GM12872 (cell line): ENCODE measurements at regions not wholly inside any gene's neighbourhood (a gene's known extent, or its start where the extent isn't known, plus 50 kb on each side); places are given as distances from the start of the nearest gene placed in this dataset.

Experiments
- TF ChIP-seq, protein P1 (sequence below): IDR thresholded peaks from 3 replicates; pipeline ENCODE4 v1.5.1; 2011; ENCODE audit warnings: low read depth, mild to moderate bottlenecking, low read length, moderate library complexity; ENCODE audit not compliant: insufficient read depth

DNA sequence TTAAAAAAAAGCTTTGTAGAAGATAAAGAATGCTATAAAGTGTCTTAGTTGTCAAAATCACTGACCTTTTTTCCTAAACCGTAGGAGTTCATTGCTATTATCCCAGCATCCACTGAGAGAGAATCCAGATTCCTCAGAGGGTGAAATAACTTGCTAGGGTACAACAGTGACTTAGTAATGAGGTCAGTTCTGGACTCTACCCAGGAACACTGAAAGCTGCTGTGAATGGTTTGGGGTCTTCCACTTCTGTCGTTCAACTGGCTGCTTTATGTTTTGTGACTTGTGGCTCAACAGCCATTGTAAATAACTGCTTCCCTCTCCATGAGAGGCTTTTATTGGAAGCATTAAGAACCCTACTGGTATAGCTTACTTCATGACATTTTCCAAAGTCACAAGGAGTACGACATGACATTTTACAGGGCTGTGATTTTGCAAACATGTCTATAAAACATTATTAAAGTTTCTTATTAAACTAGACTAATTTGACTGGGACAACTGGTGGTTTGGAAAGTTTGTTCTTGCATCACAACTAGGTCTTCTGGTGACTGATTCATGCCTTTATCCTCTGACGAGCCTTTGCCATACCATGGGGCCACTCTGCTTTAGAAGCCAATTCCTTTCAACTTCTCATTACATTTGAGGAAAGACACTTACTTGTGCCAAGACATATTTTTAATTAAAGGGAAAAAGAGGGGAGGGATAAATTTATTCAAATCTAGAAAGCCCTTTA lies 92.2 kb upstream of the CDH11 start:
- TF ChIP-seq, protein P1, sequence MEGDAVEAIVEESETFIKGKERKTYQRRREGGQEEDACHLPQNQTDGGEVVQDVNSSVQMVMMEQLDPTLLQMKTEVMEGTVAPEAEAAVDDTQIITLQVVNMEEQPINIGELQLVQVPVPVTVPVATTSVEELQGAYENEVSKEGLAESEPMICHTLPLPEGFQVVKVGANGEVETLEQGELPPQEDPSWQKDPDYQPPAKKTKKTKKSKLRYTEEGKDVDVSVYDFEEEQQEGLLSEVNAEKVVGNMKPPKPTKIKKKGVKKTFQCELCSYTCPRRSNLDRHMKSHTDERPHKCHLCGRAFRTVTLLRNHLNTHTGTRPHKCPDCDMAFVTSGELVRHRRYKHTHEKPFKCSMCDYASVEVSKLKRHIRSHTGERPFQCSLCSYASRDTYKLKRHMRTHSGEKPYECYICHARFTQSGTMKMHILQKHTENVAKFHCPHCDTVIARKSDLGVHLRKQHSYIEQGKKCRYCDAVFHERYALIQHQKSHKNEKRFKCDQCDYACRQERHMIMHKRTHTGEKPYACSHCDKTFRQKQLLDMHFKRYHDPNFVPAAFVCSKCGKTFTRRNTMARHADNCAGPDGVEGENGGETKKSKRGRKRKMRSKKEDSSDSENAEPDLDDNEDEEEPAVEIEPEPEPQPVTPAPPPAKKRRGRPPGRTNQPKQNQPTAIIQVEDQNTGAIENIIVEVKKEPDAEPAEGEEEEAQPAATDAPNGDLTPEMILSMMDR, result no peak

DNA sequence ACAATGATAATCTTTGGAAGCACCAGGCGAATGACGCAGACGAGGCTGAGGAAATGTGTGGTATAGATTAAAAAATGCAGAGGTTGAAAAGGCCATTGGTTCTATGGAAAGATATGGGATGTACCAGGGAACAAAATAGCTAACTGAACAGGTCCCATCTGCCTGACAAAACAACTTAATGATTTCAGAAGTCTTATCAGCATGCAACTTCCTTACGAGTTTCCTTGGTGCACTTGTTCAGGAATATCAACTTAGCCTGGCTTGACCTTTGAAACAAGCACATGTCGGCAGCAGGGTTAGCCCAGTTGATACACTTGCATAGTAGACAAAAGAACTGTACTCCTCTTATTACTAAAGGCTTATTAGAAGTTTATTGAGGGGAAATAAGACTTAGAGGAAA lies 90.9 kb upstream of the CDH11 start:
- TF ChIP-seq, protein P1, result no peak

DNA sequence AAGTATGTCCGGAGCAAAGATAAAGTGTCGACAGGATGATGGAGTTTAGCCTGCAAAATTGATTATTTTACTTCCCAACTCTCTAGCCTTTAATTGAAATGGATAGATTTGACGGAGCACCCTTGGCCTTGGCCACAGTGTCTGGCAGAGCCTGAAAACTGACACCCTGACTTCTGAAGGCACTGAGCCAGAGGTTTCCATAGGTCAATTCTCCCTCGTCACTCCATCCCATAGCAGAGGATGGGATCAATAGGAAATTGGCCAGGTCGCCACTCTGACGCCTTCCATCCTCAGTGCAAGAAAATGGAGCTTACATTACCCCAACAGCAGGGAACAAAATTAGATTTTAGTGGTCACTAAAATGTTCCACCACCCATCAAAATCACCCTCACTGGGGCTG lies 90.4 kb upstream of the CDH11 start:
- TF ChIP-seq, protein P1, result no peak

DNA sequence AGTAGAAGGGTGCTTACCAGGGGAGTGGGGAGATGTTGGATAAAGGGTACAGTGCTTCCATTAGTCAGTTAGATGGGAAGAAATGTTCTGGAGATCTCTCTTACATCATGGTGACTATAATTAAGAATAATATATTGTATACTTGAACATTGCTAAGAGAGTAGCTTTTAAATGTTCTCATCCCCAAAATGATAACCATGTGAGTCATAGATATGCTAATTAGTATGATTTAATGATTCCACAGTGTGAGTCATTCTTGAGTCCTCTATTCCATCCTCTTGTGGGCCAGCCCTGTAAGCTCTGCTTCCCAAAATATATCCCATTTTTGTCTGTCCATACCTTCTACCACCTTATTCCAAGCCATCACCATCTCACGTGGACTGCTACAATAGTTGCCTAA lies 80.6 kb upstream of the CDH11 start:
- TF ChIP-seq, protein P1, result no peak

DNA sequence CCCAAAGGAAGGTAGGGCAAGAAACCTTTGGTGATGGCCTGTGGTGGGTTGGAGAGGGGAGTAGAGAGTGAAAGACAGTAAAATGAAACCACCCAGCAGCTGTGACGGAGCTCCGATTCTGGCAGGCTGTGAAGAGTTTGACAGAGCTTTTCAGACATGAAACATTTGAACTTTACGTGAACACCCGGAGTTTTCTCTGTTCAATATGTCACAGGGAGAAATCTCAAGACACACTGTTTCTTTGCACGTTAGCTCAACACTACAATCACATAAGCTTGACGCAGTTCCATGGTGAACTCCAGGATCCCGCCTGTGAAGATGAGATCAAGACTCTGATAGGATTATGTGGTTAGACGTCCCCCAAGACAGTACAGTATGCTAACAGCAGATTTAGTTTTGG lies 79.6 kb upstream of the CDH11 start:
- TF ChIP-seq, protein P1, result no peak

DNA sequence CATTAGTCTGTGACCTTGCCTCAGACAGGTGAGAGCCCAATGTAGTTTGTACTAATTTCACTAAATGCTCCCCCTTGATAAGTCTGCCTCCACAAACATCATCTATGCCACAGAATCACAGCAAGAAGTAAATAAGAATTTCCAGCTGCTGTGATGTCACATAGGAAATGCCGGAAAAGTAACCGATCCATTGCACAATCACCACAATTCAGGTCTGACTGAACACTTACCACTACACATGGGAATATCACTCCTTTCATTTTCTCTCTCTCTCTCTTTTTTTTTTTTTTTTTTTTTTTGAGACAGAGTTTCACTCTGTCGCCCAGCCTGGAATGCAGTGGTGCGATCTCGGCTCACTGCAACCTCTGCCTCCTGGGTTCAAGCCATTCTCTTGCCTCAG lies 79.0 kb upstream of the CDH11 start:
- TF ChIP-seq, protein P1, result no peak

DNA sequence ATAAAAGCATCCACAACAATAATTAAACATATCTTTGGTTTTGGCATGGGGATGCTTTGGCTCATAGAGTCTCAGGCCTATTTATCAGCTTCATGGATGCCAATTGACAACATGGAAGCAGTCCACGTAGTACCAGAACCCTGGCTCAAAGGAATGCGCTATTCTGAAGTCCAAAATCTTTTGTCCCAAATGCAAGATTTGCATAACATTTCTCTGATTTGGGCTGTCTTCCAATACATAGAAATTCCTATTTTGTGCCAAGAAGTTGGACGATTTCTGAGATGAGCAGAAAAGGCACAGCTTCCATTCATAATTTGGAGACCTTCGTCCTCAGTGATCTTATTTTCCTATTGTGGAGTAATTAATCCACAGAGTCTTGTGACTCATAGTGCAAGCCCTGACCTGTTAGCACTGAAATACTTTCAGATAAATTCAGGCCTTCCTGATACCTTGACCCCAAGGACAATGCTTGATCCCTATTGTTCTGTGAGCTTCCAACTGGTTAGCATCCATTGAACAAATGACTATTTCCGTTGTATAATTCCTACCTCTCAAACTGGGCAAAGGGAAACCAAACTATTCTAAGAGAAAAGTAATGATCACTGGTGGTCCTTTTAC lies 78.4 kb upstream of the CDH11 start:
- TF ChIP-seq, protein P1, result no peak
